PFSK-1 (cell line): ENCODE measurements at regions not wholly inside any gene's neighbourhood (a gene's known extent, or its start where the extent isn't known, plus 50 kb on each side); places are given as distances from the start of the nearest gene placed in this dataset.

ENCODE experiments used
- POLR2AphosphoS5 ChIP-seq: IDR thresholded peaks from 2 replicates; pipeline ENCODE4 v1.6.1; 2012; ENCODE audit warnings: low read depth, mild to moderate bottlenecking, control low read depth, low read length, moderate library complexity
- TF ChIP-seq, protein P1 (sequence below), 2 experiments: IDR thresholded peaks; 2 replicates each; pipeline versions ENCODE4 v1.6.1 to v1.8.0; 2011 to 2012; ENCODE audit warnings: low read depth in 2 of 2, low read length in 2 of 2, control low read depth in 1 of 2, inconsistent platforms in 1 of 2, mild to moderate bottlenecking in 1 of 2, moderate library complexity in 1 of 2; ENCODE audit not compliant: insufficient read depth in 1 of 2

DNA sequence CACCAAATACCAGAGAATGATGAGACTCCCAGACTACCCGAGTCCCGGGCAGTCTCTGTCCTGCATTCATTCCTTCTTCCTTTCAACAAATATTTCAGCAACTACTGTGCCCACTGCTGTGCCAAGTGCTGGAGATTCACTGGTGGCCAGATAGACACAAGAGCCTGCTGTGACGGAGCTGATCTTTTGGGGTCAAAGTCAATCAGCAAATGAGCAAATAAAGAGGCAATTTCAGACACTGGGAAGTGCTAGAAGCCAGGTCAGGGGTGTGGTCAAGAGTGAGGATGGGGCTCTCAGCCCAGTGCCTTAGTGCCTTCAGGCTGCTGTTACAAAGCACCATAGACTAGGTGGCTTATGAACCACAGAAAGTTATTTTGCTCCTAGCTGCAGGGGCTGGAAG is 104.9 kb upstream of the IQSEC1 start:
- TF ChIP-seq, protein P1, sequence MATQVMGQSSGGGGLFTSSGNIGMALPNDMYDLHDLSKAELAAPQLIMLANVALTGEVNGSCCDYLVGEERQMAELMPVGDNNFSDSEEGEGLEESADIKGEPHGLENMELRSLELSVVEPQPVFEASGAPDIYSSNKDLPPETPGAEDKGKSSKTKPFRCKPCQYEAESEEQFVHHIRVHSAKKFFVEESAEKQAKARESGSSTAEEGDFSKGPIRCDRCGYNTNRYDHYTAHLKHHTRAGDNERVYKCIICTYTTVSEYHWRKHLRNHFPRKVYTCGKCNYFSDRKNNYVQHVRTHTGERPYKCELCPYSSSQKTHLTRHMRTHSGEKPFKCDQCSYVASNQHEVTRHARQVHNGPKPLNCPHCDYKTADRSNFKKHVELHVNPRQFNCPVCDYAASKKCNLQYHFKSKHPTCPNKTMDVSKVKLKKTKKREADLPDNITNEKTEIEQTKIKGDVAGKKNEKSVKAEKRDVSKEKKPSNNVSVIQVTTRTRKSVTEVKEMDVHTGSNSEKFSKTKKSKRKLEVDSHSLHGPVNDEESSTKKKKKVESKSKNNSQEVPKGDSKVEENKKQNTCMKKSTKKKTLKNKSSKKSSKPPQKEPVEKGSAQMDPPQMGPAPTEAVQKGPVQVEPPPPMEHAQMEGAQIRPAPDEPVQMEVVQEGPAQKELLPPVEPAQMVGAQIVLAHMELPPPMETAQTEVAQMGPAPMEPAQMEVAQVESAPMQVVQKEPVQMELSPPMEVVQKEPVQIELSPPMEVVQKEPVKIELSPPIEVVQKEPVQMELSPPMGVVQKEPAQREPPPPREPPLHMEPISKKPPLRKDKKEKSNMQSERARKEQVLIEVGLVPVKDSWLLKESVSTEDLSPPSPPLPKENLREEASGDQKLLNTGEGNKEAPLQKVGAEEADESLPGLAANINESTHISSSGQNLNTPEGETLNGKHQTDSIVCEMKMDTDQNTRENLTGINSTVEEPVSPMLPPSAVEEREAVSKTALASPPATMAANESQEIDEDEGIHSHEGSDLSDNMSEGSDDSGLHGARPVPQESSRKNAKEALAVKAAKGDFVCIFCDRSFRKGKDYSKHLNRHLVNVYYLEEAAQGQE (IDR thresholded peaks at IDR 0.05; ENCODE audit: insufficient read depth in 1 of 2, low read depth in 2 of 2, low read length in 2 of 2) = no peak
- TF ChIP-seq POLR2AphosphoS5 = no peak
